Muscle of back (tissue), 3 donors: ENCODE measurements at regions not wholly inside any gene's neighbourhood (a gene's known extent, or its start where the extent isn't known, plus 50 kb on each side); places are given as distances from the start of the nearest gene placed in this dataset.

Experiments
- DNase-seq, 3 donors: peaks; one replicate each; pipeline versions ENCODE4 v3.0.0 to v3.0.0-alpha.2; 2013

DNA sequence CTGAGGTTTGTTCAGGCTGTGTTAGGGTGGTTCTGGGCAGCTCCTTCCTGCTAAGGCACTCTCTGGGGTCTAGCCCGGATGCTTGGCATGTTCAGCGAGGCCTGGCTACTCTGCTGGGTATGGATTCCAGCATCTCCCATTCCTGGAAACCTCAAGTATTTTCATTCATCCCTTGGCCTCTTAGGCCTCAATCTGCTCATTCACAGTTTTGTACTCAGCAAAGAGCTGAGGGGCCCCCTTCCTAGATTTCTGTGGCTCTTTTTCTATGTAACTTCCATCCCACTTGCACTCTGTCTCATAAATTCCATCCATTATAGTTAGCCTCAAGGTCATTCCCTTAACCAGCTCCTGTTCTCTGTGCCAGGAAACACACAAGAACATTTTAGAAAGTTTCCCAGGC is 798.8 kb upstream of the HS6ST1 start:
- DNase-seq, result peak in 2 of 3 donors; percentile 3 to 8

DNA sequence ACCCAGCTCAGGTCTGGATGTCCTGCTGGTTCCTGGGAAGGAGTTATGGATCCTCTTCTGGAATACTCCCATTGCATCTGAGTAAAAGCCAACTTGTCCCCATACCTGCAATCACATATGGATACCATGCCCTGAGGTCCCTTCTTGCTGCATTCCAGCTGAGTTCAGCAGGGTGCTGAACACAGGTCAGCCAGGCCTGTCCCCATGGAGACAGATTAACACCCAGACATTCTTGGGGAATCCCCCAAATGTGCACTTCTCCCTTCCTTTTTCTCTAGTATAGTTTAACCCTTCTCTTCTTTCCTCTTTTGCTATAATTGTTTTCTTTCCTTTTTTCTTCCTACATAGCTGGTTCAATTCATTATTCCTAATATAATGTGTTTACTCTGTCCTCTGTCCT is 799.6 kb upstream of the HS6ST1 start:
- no peak for DNase-seq

DNA sequence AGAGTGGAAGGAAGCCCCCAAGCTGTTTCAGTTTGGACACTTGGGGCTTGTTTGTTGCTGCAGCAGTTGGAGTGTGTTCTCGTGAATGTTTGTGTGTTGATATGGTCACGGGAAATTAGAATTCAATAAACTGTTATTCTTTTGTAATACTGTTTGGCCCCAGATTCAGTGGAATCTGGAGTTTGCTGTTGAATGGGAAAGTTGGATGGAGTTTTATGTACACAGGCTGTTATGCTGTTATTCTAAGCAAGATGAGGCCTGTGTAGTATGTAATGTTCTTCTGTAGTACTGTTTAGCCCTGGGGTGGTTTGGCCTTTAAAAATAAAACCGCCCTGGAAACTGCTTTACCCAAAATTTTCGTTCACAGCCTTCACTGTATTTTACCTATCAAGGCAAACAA is 810.4 kb upstream of the HS6ST1 start:
- no peak for DNase-seq

DNA sequence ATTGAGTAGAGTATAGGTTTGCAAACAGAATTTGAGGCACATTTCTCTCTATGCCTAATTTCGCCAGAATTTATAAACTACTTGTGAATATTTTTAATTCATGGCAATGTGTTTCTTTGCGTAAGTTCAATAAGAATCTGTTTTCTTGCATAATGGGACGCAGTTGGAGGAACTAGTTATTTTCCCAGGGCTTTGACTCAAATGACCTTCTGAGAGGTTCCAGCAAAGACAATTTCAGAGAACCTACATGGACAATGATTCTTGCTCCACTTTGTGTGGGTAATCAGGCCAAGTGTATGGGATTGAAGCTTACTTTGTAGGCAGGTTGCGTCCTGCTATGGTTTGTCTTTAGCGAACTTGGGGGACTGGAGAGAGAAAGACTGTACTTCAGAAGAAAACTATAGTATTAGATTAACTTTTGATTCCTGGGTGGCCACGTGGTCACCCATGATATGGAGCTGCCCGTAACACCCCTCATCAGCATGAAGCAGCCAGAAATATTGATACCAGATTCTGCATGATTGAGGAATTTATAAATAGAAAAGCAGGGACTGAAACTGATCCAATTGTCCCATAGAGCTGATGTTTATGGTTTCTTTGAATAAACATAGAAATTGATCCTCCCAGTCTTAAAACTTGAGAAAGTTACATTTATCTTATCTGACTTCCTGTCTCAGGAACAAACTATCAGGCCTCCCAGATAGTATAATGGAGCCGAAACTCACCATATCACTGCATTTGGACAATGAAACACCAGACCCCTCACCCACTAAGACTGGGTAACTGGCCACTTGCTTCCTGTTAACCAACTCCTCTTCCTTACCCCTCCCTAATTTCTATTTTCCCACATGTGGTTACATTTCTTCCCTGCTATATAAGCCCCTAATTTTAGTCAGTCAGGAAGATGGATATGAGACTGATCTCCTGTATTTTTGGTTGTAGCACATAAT is 815.3 kb upstream of the HS6ST1 start:
- no peak for DNase-seq

DNA sequence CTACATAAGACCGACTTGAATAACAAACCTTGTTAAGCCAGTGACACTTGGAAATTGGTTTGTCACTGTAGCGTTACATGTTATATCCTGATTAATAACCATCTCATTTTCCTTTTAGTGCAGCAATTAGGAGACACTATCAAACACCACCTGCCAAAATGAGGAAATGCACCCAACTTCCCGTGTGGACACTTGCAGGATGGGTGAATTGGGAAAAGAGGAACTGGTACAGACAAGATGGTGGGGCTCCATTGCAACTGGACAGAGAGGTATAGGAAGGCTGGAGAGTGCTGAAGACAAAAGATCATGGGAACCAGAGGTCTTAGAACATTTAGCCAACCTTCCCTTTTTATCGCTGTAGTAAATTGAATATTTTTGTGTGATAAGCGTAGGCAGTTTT is 816.3 kb upstream of the HS6ST1 start:
- no peak for DNase-seq

DNA sequence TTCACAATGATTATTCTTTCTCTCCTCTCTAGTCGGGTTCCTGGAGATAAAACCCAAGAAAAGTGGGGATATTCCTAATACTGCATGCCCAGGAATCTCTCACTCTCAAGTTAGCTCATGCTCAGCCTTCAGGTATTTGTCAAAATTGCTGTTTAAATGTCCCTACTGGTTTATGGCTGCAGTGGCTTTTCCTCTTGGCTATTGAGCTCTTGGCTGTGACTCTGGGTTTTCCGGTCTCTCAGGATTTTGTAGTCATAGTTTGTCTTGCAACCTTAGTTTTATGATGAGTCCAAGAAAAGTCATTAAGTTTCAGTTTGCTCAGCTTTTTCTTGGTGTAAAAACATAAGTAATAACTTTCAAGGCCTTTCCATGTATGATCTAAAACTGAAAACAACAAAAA is 820.7 kb upstream of the HS6ST1 start:
- DNase-seq, result no peak

DNA sequence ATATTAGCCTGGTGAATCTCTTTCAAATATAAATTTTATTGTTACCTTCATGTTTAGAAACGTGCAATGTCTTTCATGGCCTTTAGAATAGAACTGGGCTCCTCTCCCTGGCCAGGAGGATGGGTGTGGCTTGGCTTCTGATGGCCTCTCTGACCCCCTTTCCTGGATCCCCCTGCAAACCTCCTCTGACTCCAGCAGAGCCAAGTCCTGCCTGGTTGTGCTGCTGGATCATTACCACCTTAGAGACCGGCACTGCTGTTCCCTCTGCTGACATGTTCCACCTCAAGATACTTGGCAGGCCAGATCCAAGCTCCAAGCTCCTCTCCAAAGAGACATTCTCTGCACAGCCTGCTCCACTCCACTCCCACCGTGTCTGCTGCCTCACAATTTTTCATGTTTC is 823.8 kb upstream of the HS6ST1 start:
- DNase-seq, result no peak

DNA sequence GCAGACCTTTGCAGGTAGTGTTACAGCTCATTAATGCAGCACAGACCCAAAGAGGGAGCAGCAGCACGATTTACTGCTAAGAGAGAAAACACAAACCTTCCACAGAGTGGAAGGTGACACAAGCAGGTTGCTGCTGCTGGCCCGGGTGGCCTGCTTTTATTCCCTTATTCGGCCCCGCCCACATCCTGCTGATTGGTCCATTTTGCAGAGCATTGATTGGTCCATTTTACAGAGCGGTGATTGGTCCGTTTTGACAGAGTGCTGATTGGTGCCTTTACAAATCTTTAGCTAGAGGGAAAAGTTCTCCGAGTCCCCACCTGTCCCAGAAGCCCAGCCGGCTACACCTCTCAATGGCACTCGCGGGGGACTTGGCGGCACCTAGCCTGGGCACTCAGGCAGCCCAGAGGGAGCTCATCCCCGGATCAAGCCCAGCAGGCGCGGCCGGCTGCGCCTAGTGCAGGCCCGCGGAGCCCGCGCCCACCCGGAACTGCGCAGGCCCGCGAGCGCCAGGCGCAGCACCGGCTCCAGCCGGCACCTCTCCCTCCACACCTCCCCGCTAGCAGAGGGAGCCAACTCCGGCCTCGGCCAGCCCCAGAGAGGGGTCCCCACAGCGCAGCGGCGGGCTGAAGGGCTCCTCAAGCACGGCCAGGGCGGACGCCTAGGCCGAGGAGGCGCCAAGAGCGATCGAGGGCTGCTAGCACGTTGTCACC is 825.6 kb upstream of the HS6ST1 start:
- DNase-seq, result no peak

DNA sequence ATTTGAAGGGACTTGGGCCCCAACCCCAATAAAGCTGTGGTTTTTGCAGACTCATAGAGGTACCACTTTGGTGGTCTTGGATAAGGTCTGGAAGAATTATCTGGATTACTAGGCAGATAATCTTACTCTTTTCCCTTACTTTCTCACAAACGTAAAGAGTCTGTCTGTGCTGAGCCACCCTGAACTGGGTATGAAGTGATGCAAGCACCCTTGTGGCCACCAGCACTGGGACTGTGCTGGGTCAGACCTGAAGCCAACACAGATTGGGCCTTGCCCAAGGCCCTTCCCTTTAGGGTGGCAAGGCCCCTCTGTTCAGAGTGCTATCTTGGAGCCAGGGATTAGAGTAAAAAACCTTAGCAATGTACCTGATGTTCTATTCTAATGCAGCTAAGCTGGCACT is 827.0 kb upstream of the RAB6C start:
- no peak for DNase-seq

DNA sequence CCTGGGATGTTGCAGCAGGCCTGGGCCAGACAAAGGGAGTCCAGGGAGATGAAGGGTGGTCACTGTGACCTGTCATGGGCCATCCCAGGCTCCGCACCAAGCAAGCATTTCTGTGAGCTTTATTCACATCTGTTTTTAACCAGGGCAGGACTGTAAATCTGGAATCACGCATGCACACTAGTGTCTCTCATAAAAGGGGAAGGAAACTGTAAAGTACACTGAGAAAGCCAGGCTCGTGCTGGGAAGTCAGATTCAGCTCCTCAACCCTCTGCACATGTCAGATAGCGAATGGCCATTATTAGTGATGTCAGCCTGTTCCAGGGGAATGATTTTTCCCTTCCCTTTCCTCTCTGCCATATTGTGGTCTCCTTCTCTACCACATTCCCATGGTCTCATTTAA is 818.6 kb upstream of the RAB6C start:
- DNase-seq, result no peak

DNA sequence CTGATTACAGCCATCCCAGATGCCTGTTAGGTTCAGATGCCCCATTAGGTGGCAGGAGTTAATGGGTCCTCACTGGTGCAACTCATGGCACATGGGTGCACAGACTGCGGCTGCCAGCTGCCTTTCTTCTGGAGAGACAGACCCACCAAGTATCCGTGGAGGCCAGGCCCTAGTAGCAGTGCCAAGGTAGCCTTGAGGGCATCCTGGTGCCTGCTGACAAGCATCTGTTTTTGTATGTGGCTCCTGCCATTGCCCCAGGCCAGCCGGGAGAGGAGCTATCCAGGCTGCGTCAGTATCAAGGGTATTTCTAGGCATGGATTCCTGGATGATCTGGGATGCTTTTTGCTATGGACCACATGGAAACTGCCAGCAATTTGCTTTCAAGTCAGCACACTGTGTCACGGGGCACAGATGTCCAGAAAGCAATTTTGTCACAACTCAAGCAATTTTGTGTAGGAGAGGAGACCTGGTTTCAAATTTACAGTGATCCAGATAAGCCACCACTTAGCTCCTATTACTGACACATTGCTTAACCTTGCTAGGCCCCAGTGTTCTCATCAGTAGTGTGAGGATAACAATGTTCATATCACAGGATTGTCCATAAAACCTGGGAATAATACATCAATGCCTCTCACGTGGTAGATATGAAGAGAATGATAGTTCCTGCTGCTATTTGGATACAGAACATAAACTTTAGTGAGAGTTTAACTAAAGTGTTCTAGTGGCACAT is 815.1 kb upstream of the RAB6C start:
- DNase-seq, result peak in 1 of 3 donors; percentile 3

DNA sequence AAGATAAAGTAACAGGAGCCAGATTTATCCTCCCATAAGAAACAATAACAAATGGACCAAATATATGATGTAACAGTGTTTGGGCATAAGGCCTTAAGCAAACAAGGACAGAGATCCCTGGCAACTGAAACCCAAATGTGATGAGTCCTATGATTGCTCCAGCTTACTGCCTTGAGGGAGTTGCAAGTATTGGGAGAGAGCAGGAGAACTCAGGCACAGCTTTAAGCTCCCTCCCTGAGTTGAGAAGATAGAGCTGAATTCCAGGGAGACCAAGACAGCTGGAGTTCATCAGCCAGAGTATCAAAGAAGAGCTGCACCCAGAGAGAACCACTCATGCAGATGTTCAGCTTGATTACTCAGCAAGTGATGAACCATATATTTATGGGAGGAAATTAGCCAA is 814.5 kb upstream of the RAB6C start:
- DNase-seq, result peak in 2 of 3 donors; percentile 27 to 76

DNA sequence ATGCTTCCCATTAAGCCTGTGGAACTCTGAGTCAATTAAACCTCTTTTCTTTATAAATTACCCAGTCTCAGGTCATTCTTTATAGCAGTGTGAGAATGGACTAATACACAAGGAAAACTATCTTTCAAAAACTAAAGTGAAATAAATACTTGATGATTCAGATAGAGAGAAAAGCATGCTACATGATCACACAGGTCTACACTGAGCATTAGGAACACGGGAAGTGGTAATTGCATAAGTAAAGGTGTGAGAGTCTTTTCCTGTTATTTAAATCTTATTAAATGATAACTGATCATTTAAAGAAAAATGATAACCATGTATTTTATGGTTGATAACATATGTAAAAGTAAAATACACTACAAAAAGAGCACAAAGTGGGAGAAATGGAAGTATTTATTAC is 812.0 kb upstream of the RAB6C start:
- DNase-seq, result no peak

DNA sequence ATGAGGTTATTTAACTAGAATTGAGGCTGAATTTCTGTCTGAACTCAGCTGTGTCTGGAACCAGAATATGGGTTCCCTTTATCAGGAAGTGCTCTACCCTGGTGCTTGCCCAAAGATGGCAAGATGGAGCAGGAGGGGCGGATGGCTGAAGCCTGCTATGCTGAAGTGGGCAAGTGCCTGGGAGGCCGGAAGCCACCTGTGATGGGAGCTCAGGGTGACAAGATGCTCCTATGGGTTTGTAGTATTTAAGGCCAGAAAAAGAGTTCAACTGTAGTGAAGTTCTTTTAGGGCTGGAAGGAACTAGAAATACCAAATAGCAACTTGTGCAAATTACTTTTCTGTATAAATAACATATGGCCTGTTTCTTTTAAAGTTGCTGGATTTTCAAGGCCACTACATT is 808.9 kb upstream of the RAB6C start:
- DNase-seq, result no peak

DNA sequence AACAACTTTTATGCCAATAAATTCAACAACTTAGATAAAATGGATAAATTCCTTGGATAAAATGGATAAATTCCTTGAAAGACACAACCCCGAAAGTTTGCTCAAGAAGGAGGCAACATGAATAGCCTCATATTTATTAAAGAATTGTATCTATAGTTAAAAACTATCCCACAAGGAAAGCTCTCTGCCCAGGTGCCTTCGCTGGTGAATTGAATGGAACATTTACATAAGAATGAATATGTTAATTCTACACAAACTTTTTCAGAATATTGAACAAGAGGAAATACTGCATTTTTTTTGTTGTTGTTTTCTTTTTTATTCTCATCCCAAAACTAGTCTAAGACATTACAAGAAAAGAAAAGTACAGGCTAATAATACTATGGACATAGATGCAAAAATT is 805.3 kb upstream of the RAB6C start:
- DNase-seq, result no peak

DNA sequence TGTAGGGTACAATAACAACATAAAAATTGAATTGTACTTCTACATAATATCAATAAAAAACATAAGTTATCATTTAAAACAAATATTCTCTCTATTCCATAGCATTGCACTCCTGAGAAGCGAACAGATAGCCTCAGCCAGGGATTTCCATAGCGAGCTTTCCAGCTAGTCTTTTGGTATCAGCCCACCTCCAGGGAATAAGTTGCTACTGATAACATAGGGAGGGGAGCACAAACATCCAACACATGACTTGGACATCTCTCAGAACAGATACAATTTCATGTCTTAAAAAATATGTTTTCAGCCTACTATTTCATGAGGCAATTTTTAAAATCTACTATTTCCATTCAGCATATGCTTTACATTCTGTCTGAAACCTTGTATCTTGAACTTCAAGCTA is 804.4 kb upstream of the RAB6C start:
- peak in 1 of 3 donors; percentile 40 for DNase-seq

DNA sequence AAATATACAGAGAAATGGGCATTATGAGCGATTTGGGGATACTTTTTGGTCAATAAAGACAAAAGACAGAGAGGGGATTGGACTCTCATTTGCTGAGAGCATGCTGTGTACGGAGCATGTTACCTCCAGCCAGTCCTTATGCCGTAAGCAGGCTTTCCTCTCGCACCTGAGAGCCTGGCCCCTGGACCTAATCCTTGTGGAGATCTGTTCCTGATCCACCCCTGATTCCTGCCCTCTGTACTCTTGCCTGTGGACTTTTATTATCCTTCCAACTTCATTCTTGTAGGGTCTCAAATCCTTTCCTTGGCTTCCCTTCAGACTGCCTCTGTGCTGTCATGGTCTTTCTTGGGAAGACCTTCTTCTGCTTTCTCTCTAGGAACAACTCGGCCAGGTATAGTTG is 803.1 kb upstream of the RAB6C start:
- DNase-seq, result no peak

DNA sequence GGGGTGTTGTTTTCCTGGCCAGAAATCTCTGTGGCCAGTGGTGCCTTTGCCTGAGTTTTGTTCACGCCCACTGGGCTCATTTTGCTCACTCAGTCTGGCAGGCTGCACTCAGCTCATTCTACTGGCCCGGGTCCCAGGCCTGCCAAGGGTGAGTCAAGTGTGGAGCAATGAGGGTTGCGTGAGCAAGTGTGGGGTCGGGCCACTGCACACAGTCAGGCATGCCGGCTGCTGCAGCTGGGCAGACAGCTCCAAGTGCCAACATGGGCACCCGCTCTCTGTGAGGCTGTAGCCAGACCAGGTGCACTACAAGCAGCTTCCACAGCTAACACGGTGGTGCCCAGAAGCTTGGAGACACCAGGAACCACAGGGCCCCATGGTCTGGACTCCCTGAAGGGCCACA is 801.1 kb upstream of the RAB6C start:
- peak in 2 of 3 donors; percentile 13 to 28 for DNase-seq

DNA sequence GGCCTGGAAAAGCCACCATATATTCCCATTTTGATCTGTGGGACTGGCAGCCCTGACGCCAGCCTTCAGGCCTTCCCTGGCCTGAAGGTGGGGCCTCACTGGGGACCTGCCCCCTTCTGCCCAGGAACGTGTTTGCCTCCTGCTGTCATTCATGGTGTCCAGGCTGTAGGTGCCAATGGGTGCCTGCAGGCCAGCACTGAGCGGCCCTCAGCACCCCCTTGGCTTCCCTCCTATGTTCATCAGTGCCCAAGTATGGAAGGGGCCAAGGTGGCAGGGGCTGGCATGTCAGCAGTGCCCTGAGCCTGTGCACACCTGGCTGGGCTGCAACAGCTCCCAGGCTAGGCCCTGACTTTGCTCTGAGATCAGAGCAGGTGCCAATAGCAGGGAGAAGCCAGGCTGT is 800.3 kb upstream of the RAB6C start:
- DNase-seq, result no peak

DNA sequence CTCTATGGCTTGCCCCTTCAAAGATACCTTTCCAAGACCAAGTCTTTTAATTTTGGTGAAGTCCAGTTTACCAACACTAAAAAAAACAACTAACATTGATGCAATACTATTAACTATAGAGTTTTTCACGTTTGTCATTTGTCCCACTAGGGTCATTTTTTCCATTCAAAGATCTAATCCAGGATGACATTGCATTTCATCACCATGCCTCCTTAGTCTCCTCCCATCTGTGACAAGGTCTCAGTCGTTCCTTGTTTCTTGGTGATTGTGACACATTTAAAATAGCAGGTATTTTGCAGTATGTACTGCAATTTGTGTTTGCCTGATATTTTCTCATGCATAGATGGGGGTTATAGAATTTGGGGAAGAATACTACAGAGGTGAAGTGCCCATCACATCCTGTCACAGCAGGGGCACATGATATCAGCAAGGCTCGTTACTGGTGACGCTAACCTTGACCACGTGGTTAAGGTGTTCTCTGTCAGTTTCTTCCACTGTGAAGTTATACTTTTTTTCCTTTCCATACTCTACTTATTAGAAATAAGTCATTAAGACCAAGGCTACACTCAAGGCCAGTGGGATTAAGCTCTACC is 799.2 kb upstream of the RAB6C start:
- DNase-seq, result no peak

DNA sequence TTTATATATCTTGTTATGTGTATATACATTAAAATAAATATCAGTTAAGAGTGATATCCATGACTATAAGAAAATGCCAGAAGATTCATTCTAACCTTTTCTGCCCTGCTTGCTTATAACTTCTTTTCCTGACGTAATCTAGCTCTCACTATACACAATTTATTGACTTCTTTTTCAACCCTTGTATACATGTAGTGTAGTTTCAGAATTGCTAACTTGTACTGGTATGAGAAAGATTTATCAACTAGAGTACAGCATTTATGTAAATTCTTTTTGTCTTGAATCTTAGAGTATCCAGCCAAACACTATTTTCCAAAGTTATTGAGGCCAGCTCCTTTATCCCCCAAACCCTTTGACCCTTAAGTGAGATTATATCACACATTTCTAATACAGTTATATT is 798.0 kb upstream of the RAB6C start:
- DNase-seq, result no peak

DNA sequence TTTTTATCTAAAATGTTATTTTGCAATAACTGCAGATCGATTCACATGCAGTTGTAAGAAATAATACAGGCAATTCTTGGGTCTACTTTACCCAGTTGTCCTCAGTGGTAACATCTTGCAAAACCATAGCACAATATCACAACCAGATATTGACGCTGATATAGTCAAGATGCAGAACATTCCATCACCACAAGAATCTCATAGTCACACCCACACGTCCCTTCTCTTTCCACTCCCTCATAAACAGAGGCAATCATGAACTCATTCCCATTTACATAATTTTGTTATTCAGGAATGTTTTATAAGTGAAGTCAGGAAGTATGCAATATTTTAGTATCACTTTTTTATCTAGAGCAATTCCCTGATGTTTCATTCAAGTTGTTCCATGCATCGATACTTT is 797.5 kb upstream of the RAB6C start:
- DNase-seq, result no peak
